Cardiac fibroblast (primary cell): ENCODE measurements at regions not wholly inside any gene's neighbourhood (a gene's known extent, or its start where the extent isn't known, plus 50 kb on each side); places are given as distances from the start of the nearest gene placed in this dataset.

Source experiments
- DNase-seq, 2 donors: peaks; one replicate each; pipeline versions ENCODE4 v3.0.0 to v3.0.0-alpha.2; 2010; ENCODE audit warnings: low read depth in 2 of 2
- H3K4me3 ChIP-seq, 2 donors: replicated peaks in 1 of 2; 1 replicate in 1 of 2; 2 replicates in 1 of 2; pipeline ENCODE4 v1.5.1; 2011; ENCODE audit warnings: low read depth in 2 of 2, low read length in 2 of 2, mild to moderate bottlenecking in 2 of 2, moderate library complexity in 1 of 2
- TF ChIP-seq, protein P1 (sequence below): IDR thresholded peaks from one replicate; pipeline ENCODE4 v1.5.1; 2011; ENCODE audit warnings: low read depth, mild to moderate bottlenecking, low read length, inconsistent platforms

DNA sequence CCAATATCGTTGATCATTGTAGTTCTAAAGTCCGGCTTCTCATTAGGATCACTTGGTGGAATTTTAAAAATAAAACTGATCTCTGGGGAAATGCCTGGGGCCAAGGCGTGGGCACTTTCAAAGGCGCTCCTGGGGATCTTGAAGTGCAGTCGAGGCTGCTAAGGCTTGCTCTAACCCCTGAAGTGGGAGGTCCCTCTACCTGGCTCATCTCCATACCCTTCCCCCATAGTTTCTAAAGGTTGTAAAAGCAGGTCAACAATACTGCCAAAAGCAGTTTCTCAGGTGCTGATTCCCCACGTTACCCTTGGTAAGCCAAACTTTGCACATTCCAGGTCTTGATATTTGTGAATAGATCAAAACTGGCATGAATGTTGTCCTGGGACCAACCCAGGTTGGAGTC, 79.0 kb upstream of the SP8 start:
- TF ChIP-seq, protein P1, sequence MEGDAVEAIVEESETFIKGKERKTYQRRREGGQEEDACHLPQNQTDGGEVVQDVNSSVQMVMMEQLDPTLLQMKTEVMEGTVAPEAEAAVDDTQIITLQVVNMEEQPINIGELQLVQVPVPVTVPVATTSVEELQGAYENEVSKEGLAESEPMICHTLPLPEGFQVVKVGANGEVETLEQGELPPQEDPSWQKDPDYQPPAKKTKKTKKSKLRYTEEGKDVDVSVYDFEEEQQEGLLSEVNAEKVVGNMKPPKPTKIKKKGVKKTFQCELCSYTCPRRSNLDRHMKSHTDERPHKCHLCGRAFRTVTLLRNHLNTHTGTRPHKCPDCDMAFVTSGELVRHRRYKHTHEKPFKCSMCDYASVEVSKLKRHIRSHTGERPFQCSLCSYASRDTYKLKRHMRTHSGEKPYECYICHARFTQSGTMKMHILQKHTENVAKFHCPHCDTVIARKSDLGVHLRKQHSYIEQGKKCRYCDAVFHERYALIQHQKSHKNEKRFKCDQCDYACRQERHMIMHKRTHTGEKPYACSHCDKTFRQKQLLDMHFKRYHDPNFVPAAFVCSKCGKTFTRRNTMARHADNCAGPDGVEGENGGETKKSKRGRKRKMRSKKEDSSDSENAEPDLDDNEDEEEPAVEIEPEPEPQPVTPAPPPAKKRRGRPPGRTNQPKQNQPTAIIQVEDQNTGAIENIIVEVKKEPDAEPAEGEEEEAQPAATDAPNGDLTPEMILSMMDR, result no peak
- no peak overlapping the region for H3K4me3 ChIP-seq
- no peak for DNase-seq

DNA sequence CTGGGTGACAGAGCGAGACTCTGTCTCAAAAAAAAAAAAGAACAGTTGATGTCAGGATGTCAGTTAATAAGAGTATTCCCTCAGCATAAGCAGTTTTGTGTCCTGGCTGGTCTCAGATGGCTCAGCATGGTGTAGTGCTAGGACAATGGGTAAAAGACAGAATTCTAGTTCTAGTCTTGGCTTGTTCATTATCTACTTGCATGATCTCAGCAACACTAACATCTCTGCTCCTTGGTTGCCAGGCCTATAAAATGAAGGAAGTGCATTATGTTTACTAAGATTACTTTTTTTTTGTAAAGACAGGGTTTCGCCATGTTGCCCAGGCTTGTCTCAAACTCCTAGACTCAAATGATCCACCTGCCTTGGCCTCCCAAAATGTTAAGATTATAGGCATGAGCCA, 84.3 kb upstream of the SP8 start:
- no peak for DNase-seq
- H3K4me3 ChIP-seq, result no peak overlapping the region
- TF ChIP-seq, protein P1, result no peak

DNA sequence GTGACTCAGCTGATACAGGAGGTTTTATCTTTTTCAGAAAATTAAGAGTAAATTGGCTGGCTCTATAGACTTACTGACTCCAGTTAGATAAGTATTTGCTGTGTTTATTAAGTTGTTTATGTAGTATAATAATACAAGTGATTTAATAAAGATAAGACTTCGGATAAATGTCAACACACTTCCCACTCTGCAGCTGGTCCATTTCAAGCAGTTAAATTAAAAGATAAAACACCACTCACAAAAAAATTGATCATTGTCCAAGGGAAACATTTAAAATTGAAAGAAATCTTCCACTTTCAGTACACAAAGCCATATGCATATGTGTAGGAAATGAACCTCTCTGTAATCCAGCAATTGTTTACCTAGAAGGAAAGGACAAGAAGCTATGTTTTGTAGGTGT, 106.1 kb upstream of the SP8 start:
- TF ChIP-seq, protein P1, result no peak
- DNase-seq, result no peak
- no peak overlapping the region for H3K4me3 ChIP-seq

DNA sequence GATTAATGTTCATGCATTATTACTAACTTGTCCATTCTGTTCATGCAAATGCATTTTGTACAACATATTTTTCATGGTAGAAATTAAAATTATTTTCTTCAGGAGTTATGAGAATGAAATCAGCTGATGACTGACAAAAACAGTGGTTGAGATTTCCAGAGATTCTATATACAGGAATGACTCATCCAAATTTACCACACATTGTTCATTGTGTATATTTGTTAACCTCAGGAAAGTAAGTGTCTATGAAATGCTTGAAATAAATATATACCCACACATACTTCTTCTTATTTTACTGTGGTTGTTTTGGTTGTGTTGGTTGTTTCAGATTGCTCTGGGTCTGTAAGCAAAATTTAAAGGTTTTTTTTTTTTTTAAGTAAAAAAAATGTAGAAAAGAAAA, 108.1 kb upstream of the SP8 start:
- TF ChIP-seq, protein P1, result no peak
- H3K4me3 ChIP-seq, result no peak overlapping the region
- no peak for DNase-seq

DNA sequence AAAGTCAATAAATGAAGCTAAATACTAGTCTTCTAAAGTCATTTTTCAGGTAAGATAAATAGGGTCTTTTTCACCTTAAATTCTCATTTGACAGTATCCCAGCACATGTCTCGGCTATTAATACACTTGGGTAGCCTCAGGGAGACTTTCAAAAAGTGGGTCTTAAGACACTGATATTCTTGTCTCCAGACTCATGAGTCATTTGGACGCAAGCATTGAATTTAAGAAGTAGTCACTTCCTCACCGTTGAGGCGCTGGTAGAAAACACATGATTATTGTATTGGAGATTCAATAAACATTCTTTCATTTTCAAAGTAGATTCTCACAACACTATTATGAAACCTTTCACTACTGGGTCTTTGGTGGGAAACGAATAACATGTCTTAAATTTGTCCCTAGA, 108.9 kb upstream of the SP8 start:
- TF ChIP-seq, protein P1, result no peak
- no peak for DNase-seq
- H3K4me3 ChIP-seq, result no peak overlapping the region

DNA sequence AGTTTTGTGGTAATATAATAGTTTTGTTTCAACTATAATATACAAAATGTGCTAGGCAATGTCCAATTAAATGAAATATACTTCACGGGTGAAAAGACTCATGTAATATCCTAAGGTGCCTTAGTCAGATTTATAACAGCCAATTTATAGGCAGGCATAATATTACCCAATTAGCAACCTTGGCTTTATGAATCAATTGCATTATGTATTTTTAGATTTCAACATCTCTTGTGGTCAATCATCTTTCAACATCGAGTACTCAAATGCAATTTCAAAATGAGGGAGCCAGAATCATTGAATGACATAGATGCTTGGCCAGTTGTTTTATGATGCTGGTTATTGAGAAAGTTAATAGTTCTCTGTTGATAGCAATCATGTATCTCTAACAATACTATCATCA, 110.3 kb upstream of the SP8 start:
- DNase-seq, result no peak
- TF ChIP-seq, protein P1, result no peak
- no peak overlapping the region for H3K4me3 ChIP-seq

DNA sequence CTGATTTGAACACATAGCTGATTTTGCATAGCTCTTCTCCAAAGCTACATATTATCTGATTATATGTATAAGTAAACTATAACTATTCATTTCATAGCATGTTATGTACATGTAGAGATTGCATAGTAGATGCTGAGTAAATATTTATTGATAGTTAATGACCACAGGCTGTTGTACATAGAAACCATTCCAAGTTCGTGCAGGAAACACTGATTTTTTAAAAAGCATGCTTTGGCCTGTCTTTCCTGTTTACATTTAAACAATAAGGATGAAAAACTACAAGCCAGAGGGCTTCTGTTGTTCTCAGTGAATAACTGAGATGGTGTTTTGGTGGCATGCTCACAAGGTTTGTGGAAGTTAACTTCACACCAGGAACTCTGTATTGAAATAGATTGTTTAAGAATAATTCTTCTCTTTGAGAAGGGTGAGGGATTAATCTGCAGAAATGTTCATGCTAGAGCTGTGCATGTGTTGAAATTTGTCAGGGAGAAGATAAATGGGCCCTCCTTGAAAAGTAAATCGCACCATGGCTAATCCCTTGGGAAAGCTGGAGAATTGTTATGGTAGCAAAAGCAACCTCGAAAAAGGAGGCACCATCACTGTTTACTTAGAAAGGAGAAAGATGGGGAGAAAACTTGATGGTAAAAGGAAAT, 120.2 kb upstream of the SP8 start:
- no peak for DNase-seq
- no peak overlapping the region for H3K4me3 ChIP-seq
- TF ChIP-seq, protein P1, result no peak
